Stimulated activated CD4-positive, alpha-beta T cell treated with anti-CD3 and anti-CD28 coated beads, Interleukin-4, amount 100 ng/mL, for 4 hours (primary cell): ENCODE measurements at regions not wholly inside any gene's neighbourhood (a gene's known extent, or its start where the extent isn't known, plus 50 kb on each side); places are given as distances from the start of the nearest gene placed in this dataset.
"Not testable (repeated sequence)": the region's sequence is repeated elsewhere in the genome, so short reads cannot be mapped to it uniquely, and the experiment has no call there.

Experiments
- DNase-seq, 2 experiments: peaks; one replicate each; pipeline ENCODE4 v3.0.0-alpha.2; 2020

DNA sequence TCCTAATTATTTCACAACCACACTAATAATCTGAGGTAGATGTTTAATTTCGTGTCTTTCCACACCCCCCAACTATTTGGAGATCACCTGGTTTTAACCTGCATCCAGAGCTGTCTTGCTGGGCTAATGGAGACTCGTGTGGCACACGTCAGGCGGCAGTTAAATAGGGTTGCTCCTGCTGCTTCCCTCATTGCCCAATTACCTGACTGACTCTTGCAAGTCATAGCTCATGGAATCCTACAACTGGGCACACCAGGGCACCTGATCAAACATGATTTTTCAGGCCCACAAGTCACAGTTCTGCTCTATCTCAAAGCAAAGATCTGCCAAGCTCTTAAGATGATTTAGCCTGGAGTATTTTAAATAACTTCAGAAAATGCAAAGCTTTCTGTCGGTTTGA lies 1430.4 kb upstream of the ACVR2A start:
- no peak for DNase-seq

DNA sequence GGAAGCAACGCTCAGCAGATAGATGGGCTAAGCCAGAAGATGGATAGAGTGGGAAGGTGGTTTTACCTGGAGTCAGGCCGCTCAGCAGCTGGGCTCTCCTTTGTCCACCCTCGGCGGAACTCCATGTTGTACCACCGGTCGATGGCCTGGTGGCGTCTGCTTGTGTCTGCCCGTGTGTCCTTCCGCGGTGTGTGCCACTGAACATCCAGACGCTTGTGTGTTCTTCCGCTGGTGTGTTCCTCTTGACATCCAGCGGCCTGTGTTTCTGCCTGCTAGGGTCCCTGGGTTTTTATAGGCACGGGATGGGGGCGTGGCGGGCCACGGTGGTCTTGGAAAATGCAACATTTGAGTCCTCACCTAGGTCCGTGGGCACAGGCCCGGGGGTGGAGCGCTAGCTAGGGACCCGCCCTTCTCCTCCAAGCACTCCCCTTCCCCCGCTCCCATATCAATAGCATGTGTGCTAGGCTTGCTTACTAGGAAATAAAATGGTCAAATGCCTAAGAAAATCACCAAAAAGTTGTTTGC lies 1431.7 kb upstream of the ACVR2A start:
- DNase-seq, result no peak

DNA sequence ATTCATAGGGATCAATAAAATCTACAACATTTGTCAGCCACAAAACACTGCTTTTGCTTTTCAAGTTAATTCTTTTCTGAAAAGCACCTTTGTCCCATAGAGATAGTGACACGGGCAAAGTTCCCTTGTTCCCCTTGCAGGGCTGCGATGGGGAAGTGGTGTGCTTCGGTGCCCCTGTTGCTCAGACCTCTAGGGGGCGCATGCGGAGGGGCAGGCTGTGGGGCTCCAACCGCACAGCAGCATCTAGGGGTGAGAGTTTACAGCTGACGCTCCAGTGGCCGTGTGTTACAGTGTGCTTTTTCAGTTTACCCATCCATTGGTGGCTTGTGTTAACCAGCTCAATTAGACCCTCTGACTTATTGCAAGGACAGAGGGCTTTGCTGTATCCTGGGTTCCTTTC lies 1432.2 kb upstream of the ACVR2A start:
- DNase-seq, result no peak

DNA sequence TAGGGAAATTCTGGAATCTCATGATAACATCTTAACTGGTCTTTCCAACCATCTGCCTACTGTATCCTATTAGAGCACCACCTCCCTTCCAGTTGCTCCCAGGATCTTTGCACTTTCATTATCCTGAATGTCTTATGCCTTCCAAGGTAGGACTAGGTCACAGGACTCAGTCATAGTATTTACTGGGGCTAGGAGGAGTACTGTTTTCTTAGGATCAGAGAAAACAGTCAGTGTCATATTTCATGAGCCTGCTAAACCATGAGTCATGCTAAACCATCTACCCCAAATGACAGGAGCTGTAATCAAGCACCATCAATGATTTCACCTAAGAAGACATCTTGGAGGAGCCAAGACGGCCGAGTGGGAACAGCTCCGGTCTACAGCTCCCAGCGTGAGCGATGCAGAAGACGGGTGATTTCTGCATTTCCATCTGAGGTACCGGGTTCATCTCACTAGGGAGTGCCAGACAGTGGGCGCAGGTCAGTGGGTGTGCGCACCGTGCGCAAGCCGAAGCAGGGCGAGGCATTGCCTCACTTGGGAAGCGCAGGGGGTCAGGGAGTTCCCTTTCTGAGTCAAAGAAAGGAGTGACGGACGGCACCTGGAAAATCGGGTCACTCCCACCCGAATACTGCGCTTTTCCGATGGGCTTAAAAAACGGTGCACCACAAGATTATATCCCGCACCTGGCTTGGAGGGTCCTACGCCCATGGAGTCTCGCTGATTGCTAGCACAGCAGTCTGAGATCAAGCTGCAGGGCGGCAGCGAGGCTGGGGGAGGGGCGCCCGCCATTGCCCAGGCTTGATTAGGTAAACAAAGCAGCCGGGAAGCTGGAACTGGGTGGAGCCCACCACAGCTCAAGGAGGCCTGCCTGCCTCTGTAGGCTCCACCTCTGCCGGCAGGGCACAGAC lies 1439.2 kb upstream of the ACVR2A start:
- DNase-seq, result not testable (repeated sequence)

GRCh38 chr2:146403546-146404160 lies 1441.2 kb upstream of the ACVR2A start:
- not testable (repeated sequence) for DNase-seq

DNA sequence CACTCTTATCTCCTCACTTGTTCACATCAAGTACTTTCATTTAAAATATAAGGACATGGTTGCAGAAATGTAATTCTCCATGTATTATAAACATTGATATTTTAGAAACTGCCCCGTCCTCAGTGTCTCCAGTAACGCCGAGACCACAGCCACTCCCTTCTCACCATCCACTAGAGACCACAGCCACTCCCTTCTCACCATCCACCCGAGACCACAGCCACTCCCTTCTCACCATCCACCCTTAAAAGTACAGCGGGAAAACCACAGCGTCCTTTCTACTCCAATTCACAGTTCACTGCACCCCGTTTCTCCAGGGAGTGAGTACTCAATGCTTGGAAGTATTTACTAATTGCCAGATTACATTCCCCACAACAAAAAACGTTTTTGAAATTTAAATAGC lies 1452.2 kb upstream of the ACVR2A start:
- DNase-seq, result no peak

GRCh38 chr2:146392186-146392585 lies 1452.6 kb upstream of the ACVR2A start:
- no peak for DNase-seq

DNA sequence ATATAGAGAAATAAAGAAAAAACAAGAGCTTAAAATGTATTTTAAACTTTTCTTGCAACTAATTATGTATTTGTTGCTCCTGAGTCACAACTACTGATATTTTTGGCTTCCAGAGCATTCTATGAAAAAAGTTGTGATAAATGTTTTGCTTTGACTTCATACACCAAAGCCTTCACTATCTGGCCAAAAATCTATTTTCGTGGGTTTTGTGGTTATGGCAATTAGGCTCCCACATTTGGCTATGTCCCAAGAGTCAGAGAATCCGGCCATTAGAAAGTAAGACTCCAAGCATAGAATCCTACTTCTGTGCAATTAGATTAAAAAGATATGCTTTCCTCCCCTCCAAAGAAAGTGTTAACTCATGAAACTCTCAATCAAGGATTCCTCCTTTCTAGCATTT lies 1456.1 kb upstream of the ACVR2A start:
- no peak for DNase-seq

- no peak for DNase-seq
Measured at GRCh38 chr2:146386096-146386495, 1458.7 kb upstream of the ACVR2A start.

DNA sequence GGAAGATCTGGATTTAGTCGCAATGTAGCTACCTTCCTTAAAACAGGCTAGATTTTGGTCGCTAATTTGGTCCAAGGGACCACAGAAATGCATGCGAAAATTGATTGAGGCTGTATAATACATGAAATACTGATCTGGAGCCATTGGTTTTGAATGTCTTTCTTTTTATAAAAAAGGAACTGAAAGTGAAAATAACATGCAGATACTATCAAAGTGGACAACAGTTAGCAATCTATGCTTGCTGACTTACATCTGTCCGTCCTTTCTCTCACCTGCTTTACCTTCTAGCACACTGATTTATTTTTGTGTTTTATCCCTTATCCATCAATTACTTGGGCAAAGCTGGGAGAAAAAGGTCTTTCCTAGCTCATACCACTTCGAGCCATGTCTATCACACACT lies 1459.8 kb upstream of the ACVR2A start:
- DNase-seq, result no peak

- no peak for DNase-seq
Measured at GRCh38 chr2:146376511-146377064, 1468.2 kb upstream of the ACVR2A start.

DNA sequence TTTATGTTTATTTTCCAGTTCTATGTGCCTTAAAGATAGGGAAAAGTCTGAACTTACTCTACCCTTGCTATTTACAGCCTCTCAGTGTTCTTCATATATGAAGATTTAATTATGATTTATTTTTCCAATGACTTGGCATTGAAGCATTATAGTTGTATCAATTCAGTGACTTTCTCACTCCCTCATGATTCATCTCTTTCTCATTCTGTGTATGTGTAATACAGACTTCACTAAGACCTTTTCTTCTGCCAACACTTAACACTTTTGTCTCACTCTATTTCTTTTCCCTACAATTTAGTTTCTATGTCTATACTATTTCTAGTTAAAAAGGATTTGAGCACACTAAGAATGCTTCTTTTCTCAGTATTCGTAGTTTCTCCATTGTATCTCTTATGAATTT lies 1470.3 kb upstream of the ACVR2A start:
- no peak for DNase-seq

DNA sequence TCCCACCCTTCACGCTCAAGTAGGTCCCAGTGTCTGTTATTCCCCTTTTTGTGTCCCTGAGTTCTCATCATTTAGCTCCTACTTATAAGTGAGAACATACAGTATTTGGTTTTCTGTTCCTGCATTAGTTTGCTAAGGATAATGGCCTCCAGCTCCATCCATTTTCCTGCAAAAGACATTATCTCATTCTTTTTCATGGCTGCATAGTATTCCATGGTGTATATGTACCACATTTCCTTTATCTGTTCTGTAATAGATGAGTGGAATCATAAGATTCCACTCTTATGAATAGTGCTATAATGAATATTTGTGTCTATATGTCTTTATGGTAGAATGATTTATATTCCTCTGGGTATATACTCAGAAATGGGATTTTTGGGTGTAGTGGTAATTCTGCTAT lies 1473.5 kb upstream of the ACVR2A start:
- DNase-seq, result not testable (repeated sequence)

DNA sequence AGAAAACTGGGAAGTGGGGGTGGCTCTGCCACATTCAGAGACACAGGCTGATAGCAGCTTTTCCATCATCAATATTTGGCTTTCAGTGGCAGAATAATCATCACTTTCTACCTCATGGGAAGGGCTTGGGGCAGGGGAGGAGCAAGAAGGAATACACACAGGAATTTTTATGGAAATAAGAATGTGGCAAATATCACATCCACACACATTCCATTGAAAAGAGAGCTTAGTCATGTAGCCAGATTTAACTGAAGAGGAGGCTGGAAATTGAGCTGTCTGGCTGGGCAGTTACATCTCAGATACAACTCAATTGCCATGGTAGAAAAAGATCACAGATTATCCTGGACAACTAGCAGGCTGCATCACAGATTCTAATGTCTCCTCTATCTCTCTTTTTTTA lies 1474.0 kb upstream of the ACVR2A start:
- no peak for DNase-seq

- no peak for DNase-seq
Measured at GRCh38 chr2:146366276-146366675, 1478.6 kb upstream of the ACVR2A start.

DNA sequence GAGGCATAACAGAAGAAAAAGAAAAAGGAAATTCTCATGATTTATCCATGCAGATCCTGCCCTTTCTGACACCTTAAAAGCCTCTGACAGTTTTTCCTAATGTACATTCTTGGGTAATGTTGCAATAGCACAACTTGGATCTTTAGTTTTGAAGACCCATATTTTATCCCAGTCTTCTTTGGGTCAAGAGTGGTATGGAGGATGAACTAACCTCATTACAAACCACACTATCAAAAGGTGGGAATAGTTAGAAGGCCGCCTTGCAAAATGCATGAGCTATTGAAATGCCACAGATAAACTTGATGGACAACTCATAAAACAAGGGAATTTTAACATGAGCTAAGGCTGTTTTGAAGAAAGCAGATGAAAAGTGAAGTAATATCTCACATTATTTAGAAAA lies 1479.8 kb upstream of the ACVR2A start:
- no peak for DNase-seq

- DNase-seq, result no peak
Measured at GRCh38 chr2:146363731-146364130, 1481.1 kb upstream of the ACVR2A start.

GRCh38 chr2:146351689-146352088 lies 1493.1 kb upstream of the ACVR2A start:
- no peak for DNase-seq

- no peak for DNase-seq
Measured at GRCh38 chr2:146349334-146349733, 1495.5 kb upstream of the ACVR2A start.

DNA sequence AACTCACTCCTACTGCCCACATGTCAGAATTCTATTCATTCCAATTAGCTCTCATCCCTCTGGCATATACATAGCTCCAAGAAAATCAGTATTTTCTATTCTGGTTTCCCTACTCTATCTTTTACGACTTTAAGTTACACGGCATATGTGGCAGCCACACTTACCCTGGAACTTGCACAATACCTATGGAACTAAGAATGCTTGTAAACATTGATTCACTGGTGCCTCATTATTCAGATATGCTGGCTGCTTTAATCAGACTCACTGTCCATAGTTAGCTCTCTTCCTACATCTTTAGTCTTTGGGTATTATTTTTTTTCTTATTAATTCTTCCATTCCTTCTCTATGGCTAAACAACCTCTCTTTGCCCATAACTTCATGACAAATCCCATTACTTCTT lies 1519.9 kb upstream of the ACVR2A start:
- no peak for DNase-seq

- no peak for DNase-seq
Measured at GRCh38 chr2:146323564-146323963, 1521.3 kb upstream of the ACVR2A start.

DNA sequence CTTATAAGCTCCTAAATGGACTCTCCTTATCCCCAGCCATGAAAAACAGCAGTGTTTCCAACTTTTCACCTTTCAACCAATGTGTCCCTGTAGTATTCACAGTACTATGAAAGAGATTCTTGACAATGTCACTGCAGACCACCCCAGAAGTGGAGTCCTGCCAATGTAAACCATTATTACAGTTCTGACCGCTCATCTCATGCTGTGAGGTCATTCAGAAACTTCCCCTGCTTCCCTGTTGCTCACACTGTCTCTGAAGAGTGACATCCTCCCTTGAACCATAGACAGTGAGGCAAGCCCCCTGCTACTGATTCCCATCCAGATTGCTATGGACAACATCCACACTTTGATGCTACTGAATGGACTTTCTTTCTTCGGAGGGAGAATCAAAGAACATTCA lies 1523.7 kb upstream of the ACVR2A start:
- no peak for DNase-seq

GRCh38 chr2:146317959-146318358 lies 1526.9 kb upstream of the ACVR2A start:
- no peak for DNase-seq

DNA sequence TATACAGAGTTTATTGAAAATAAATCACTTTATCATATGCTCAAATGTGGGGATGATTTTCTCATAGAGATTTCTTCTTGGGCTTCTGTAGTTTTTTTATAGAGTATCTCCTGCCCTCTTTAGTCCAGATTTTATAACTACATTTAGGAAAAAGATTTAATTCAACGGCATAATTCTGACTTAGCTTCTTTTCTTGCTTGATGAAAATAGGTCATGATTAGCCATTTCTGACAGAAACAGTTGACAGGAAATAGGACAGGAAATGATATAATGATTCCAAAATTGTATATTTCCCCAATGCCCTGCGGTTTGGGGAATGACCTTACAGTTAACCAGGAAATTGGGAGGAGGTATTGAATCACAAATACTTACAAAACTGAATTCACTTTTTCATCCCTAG lies 1531.9 kb upstream of the ACVR2A start:
- no peak for DNase-seq
